ENCODE measurements at regions not wholly inside any gene's neighbourhood (a gene's known extent, or its start where the extent isn't known, plus 50 kb on each side); places are given as distances from the start of the nearest gene placed in this dataset.
A peak's percentile ranks its signal among the peaks of the same experiment; 100 is the strongest.

GRCh38 chr17:34182036-34182803 lies 72.9 kb upstream of the CCL2 start:
- no peak for TF ChIP-seq CTCF (IDR thresholded peaks at IDR 0.05; ENCODE audit: low read depth, low read length)
- no peak overlapping the region for H3K4me3 ChIP-seq (ENCODE audit: low read depth, low read length)

GRCh38 chr17:34195987-34196386 lies 59.1 kb upstream of the CCL2 start:
- no peak for TF ChIP-seq CTCF (IDR thresholded peaks at IDR 0.05; ENCODE audit: low read depth, low read length)
- no peak for DNase-seq
- Histone ChIP-seq H3K27me3 (peaks cover 6% of the 10 kb centered on the region; the same call in 1 of the 2 replicates), H3K36me3 (no peaks in the 10 kb centered on the region), H3K4me1 (no peaks in the 10 kb centered on the region), H3K4me3 (ENCODE audit: low read depth, low read length) (no peak overlapping the region), H3K9me3 (no peaks in the 10 kb centered on the region)

More at GRCh38 chr17:34182036-34182803, 72.9 kb upstream of the CCL2 start:
- Histone ChIP-seq H3K27me3 (peaks cover 6% of the 10 kb centered on the region; the same call in 1 of the 2 replicates), H3K36me3 (no peaks in the 10 kb centered on the region), H3K4me1 (no peaks in the 10 kb centered on the region), H3K9me3 (no peaks in the 10 kb centered on the region)
- no peak for DNase-seq

GRCh38 chr17:34198519-34198918 lies 56.6 kb upstream of the CCL2 start:
- no peak overlapping the region for H3K4me3 ChIP-seq (ENCODE audit: low read depth, low read length)
- DNase-seq: no peak
- peaks cover 6% of the 10 kb centered on the region; the same call in 1 of the 2 replicates for H3K27me3 ChIP-seq
- H3K4me1 ChIP-seq: no peaks in the 10 kb centered on the region
- TF ChIP-seq CTCF (IDR thresholded peaks at IDR 0.05; ENCODE audit: low read depth, low read length): no peak
- no peaks in the 10 kb centered on the region for H3K9me3 ChIP-seq
- H3K36me3 ChIP-seq: no peaks in the 10 kb centered on the region

- Histone ChIP-seq H3K4me1 (no peaks in the 10 kb centered on the region), H3K36me3 (no peaks in the 10 kb centered on the region), H3K4me3 (ENCODE audit: low read depth, low read length) (no peak overlapping the region), H3K27me3 (peaks cover 3% of the 10 kb centered on the region; the same call in 1 of the 2 replicates), H3K9me3 (no peaks in the 10 kb centered on the region)
- no peak for DNase-seq
- TF ChIP-seq CTCF (IDR thresholded peaks at IDR 0.05; ENCODE audit: low read depth, low read length): no peak
Measured at GRCh38 chr17:34199454-34199853, 55.6 kb upstream of the CCL2 start.

- H3K4me3 ChIP-seq (ENCODE audit: low read depth, low read length): no peak overlapping the region
- peak; percentile 100 for TF ChIP-seq CTCF (IDR thresholded peaks at IDR 0.05; ENCODE audit: low read depth, low read length)
- no peaks in the 10 kb centered on the region for H3K4me1 ChIP-seq
- H3K9me3 ChIP-seq: no peaks in the 10 kb centered on the region
- no peaks in the 10 kb centered on the region for H3K36me3 ChIP-seq
- H3K27me3 ChIP-seq: no peaks in the 10 kb centered on the region; the same call in 1 of the 2 replicates
- peak; percentile 77 for DNase-seq
Measured at GRCh38 chr17:34199932-34200534, 55.1 kb upstream of the CCL2 start.

GRCh38 chr17:34201225-34201624 lies 53.9 kb upstream of the CCL2 start:
- no peaks in the 10 kb centered on the region for H3K9me3 ChIP-seq
- DNase-seq: no peak
- no peaks in the 10 kb centered on the region for H3K4me1 ChIP-seq
- no peaks in the 10 kb centered on the region for H3K36me3 ChIP-seq
- no peak overlapping the region for H3K4me3 ChIP-seq (ENCODE audit: low read depth, low read length)
- TF ChIP-seq CTCF (IDR thresholded peaks at IDR 0.05; ENCODE audit: low read depth, low read length): no peak
- no peaks in the 10 kb centered on the region; the same call in 1 of the 2 replicates for H3K27me3 ChIP-seq
